NCI-H2227 (cell line): ENCODE measurements at regions not wholly inside any gene's neighbourhood (a gene's known extent, or its start where the extent isn't known, plus 50 kb on each side); places are given as distances from the start of the nearest gene placed in this dataset.

Experiments
- DNase-seq: peaks from one replicate; lab custom pipeline; 2025; ENCODE audit not compliant: unreplicated experiment; lab: John Stamatoyannopoulos, UW

DNA sequence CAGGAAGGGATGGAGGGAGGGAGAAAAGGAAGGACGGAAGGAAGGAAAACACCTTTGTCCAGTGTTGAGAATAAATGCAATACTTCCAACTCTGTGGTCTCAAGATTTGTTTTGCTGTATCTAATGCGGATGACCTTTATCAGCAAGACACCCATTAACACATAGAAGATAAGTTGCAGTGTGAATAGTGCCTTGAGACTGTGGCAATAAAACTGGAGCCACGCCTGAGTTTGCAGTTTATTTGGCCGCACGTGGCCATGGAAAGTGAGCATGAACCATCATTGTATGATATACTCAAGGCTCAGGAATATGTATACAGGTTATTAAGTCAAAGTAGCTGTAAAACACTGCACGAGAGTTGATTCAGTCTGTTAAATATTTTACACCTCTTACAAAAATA, 113.6 kb upstream of the EEA1 start:
- no peak for DNase-seq

DNA sequence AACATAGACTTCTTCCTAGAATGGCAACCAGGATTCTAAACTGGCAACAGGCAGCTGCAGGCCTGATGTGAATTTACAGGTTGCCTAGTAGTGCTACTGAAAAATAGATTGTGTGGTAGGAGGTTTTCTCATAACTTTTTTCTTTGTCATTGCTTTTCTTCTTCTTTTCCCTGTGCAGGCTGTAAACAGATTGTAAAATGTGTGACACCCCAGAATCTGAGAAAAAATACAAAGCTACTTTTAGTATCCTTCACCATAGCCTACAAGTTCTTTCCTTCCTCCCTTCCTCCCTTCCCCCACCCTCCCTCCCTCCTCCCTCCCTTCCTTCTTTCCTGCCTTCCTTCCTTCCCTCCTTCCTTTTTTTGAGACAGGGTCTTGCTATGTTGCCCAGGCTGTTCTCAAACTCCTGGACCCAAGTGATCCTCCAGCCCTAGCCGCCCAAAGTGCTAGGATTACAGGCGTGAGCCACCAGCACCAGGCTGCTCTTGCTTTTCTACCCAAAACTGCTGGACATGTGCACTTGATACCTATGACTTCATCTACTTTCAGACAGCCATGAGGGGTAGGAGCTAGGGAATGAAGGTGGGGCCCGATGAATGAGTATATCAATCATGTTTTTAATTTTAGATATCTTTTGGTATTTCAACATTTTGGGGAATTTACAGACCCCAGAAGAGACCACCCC, 114.2 kb upstream of the EEA1 start:
- no peak for DNase-seq

DNA sequence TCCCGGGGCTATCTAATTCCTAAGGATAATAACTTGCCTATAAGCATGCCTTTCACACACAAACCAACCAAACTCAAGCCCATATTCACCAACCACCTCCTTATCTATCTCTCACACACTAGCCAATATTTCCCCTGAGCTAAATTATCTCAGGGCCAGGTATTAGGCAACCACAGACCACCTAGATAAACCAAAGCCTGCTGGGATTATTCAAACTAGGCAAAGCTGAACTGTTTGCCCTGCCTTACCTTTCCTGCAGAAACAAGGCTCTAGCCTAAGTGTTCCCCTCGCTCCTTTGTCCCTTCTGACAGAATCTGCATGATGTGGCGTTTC, 114.7 kb upstream of the EEA1 start:
- DNase-seq, result no peak

DNA sequence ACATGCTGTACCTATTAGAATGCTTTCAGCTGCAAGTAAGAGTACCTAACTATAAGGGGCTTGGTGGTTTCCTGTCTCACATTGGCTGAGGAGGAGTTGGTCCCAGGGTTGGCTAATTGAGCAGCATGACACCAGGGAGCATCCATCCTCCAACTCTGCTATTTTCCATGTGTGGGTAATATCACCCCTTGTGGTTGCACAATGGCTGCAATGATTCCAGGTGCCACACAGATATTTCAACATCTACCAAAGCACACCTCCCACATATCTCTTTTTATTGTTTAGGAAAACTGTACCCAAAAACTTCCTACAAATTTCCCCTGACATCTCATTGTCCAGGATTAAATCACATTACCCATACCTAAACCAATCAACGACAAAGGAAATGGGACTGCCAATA, 118.0 kb upstream of the EEA1 start:
- DNase-seq, result no peak

DNA sequence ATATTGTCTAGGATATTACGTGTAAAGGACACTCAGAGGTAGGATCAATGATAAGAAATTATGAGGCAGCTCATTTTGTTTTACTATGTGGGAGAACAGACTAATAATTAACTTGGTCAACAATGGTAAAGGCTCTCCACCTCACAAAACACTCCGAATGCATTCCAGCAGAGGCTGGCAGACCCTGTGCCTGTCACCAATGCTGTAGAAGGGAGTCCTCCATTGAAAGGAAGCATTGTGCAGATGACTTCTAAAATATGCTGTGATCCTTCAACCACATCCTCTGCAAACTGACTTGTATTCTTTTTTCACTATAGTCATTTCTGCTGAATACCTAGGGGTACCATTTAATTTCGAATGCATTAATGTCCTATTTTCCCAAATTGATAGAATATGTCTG, 119.6 kb upstream of the EEA1 start:
- DNase-seq, result no peak

DNA sequence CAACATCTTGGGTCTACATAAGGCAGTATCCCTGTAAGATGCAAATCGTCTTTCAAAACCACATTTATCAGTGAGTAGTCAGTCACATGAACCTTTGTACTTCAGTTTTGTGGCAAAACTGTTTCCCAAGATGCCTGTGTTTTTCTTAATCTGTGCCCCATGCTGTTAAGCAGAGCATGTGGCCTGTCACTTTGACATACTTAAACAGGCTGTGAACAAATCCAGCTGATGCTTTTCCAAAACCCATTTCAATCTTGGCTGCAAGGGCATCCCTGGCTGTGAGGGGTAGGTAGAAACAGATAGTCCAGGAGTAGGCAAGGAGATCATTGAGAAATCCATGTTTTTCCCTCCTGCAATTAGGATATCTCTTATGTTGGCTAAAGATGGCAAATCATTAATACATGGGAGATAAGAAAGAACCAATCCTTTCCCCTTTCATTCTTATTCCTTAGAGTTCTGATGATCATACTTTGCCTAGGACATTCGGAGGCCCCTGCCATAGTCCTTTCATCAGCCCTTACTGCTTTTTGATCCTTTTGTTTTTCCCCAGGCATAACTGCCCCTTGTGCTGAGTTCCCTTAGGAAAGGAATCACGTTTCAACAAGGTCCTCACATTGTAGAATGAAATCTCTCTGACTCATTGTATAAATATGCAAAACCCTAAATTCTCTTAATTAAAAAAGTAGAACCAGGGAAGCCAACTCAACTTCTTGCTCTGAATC, 121.1 kb upstream of the EEA1 start:
- no peak for DNase-seq

DNA sequence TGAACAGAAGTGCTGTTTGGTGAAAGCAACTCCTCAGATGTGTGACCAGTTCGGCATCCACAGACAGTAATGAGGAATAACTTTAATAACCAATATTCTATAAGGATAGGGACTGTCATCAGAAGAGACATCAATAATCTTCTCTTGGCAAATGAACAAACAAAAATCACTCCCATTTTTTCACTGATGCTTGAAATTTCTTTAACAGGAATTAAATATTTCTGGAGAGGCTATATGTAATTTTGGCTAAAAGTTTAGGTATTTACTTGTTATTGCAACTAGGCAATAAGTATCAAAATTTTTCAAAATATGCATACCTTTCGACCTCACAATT, 121.6 kb upstream of the EEA1 start:
- DNase-seq, result no peak

DNA sequence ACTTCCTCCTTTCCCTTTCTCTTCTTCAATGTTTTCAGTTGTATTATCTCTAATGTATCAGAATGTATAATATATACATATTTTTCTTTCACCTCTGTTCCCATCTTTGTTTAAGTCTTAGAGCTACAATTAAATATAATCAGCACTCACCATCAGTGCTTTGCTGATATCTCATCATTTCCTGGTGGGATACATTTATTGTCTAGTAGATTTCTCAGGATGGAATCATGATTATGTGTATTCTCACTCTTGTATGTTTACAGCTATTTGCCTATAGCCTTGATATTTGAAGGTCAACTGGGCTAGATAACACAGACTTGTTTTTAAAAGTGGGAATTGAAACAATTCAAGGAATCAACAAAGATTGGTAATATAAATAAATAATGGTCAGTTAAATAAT, 124.9 kb upstream of the EEA1 start:
- DNase-seq, result no peak

DNA sequence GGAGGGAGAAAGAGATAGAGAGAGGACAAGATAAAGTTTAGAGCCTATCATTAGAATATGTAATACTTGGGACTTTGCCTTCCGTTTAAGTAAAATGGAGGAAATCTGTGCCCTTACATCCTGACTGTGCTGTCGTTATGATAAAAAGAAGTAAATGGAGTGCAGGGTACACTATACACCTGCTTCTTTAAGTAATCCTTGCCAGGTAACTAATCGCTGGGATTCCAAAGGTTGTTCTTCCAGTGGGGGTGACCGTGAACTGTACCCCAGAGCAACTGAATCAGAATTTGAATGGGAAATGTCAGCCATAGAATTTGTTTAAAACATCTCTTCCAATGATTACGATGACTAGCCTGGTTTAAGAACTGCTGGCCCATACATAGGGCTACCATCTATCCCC, 126.1 kb upstream of the EEA1 start:
- no peak for DNase-seq

DNA sequence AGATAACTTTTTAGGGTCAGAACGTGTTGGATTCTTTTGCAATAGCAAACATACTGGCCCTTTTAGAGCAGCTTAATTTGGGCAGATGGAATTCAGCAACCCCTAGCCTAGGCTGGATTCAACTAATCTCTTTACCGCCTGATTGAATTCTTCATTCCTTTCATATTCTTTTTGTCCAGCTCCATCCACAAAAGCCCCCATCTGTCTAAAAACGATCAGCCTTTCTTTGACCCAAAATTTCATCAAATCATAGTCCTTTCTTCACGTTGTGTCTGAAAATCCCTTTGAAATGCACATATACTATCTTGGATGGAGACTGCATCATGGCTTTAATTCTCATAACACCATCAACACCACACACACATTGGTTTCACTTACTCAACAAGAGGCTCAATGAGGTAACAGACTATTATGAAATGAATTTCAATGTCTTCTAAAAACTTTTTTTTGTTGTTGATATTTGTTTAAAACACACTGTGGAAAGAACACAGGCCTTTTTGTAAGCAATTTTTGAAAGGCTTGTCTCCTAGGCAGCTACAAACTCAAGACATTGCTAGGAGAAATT, 128.0 kb upstream of the EEA1 start:
- DNase-seq, result no peak

DNA sequence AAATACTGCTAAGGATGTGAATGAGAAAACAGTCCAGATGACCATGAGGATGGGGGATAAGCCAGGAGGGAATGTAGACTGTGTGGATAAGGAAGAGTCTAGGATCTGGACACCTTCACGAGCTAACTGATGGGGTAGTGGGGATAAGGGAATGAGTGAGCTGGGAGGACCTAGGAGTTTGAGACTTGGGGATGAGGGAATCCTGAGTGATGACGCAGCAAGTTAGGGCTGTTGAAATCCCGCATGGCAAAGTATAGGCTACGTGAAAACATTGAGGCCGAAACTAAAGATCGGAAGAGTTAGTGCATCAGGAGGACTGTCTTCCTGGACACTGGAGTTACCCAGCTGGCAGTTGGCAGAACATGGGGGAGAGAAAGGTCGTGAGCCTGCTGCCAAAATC, 129.2 kb upstream of the EEA1 start:
- DNase-seq, result no peak

DNA sequence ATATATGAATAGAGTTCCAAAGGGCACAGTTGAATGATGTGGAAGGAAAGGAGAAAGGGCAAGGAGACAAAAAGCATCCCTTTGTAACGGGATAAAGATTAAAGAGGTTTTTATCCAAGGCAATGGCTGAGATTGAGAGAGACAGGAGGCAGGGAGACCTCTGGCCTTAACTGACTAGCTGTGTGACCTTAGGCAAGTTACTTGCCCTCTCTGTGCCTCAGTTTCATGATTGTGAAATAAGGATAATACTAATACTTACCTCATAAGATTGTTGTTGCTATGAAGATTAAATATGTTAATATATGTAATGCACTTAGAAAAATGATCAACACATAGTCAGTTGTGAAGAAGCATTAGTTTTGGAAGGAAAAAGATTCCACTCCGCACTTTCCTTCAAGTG, 130.2 kb upstream of the EEA1 start:
- no peak for DNase-seq

DNA sequence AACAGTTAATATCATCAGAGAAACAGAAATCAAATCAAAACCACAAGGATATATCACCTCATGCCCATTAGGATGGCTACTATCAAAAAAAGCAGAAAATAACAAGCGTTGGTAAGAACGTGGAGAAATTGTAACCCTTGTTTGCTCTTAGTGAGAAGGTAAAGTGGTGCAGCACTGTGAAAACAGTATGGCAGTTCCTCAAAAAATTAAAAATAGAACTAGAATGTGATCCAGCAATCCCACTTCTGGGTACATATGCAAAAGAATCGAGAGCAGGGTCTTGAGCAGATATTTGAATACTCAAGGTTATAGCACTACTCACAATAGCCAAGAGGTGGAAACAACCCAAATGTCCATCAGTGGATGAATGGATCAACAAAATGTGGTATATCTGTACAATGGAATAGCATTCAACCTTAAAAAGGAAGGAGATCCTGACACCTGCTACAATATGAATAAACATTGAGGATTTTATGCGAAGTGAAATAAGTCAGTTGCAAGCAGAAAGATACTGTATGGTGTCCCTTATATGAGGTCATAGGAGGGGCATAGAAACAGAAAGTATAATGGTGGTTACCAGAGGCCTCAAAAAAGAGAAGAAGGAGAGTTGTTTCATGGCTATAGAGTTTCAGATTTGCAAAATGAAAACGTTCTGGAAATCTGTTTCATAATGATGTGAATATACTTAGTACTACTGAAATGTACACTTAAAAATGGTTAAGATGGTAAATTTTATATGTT, 131.0 kb upstream of the EEA1 start:
- no peak for DNase-seq

DNA sequence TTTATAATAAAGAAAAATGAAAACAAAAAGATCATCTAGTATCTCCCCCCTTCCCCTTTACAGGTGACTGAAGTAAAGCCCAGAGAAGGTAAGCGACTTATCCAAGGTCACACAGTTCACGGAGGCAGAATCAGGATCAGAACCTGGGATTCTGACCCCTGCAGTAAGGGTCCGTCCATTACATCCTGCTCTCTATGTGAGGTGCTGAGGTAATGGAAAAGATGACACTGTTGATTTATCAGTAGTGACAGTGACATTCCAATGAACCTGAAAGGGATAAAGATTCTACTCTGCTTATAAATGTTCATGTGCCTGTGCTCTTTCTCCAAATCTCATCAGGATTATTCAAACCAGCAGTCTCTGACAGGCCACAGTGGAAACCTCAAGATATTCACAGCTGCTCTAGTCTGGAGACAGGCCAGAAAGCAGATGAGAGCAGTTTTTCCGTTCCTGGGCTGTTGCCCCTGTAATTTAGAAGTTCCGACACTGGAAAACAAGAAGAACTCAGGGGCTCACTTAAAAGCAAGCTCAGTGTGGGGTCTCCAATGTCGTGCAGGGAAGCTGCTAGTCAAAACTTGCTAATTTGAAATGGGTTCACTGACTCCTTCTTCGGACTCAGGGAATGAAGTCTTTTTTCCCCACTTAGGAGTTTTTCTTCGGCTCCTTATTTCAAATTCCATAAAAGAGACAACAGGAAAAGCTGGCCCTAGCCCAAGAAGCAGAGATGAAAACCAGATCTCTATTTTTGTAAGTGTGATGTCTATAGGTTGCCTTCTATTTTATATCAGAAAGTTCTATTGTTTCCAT, 131.8 kb upstream of the EEA1 start:
- peak; percentile 17 for DNase-seq

DNA sequence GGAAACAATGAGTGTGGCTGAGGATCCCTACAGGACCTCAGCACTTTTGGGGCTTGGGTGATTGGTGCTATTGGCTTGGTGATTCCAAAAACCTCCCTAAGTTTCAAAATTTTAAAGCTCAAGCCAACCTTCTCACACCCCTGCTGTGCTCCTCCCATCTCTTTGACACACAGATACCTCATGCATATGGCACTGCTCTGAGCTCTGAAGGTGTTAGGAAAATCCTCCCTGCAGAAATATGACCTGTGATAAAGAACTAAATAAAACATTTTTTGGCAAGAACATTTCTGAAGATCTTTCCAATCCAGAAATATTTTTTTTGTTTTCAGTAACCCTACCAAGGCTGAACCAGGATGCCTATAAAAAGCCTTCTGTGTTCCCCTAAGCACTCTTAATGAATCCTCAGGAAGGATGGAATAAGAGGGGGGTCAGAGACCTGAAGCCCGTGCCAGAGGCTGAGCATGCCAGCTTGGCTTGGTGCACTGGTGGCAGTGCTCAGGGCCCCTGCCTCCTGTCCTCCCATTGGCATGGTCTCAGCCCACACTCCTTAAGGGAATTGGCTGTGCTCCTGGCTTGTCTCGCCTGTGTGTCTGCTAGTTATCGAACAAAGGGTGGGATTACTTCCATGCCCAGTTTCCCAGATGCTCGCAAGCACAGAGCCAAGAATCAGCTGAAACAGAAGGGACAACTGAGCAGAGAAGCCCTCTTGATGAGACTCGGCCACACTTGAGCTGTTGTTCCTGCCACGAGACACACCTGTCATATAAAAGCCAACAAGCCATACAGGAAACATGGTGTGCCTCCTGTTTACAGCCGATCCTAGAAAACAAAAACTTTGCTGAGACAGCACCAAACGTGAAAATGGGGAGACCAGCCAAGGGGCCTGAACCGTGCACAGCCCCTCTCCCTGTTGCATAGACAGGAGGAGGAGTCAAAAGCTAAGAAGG, 132.7 kb upstream of the EEA1 start:
- no peak for DNase-seq

DNA sequence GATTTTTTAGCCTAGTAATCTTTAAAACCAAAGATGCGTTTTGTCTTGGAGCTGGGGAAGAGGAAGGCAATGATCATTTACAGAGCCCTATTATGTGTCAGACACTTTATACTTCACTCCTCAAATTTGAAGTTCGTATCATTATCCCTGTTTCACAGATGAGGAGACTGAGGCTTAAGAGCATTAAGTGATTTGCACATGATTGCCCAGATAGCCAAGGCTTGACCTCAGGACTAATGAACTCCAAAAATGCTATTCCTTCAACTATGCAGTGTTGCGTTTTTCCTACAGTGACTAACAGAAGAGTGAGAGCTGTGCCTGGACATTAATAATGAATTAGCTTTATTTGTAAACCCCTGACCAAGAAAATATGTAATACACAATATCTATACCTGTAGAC, 136.8 kb upstream of the EEA1 start:
- no peak for DNase-seq

DNA sequence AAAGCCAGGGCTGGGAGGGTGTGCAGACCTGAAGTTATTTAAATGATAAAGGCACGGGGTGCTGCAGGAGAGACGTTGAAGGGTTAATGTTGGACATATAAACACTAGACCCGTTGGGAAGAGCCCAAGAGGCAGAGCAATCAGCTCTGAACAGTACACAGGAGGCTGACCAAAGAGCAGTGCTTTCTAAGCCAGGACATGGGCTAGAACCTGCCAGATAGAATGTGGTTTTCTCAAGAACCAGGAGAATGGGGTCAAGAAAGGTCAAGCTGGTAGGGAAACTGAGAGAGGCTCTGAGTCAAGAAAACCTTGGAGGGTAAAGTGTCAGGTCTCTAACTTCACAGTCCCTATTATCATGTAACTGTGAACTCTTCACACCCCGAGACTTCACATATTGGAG, 143.2 kb upstream of the EEA1 start:
- DNase-seq, result no peak

DNA sequence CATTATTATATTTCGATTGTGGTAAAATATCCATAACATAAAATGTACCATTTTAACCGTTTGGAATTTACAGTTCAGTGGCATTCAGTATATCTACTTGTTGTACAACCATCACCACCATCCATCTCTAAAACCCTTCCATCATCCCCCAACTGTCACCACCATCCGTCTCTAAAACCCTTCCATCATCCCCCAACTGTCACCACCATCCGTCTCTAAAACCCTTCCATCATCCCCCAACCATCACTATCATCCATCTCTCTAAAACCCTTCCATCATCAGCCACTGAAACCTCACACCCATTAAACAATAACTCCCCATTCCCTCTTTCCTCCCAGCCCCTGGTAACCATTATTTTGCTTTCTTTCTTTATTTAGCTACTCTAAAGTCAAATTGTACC, 144.2 kb upstream of the EEA1 start:
- DNase-seq, result no peak

DNA sequence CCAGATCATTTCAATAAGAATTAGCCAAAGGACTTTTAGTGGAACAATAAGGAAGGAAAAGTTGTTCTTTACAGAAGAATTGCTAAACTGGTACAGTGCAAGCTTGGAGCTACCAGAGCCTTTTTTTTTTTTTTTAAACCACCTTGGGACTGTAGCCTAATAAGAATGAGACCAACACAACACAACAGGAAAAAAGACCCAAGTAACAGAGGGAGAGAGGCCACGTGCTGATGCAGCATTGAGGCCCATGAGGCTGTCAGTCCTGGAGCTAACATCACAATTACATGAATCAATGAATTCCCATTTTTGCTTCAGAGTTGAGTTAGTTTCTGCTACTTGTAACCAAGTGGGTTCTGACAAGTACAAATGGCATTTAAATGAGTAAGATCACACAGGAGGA, 149.0 kb upstream of the EEA1 start:
- no peak for DNase-seq

DNA sequence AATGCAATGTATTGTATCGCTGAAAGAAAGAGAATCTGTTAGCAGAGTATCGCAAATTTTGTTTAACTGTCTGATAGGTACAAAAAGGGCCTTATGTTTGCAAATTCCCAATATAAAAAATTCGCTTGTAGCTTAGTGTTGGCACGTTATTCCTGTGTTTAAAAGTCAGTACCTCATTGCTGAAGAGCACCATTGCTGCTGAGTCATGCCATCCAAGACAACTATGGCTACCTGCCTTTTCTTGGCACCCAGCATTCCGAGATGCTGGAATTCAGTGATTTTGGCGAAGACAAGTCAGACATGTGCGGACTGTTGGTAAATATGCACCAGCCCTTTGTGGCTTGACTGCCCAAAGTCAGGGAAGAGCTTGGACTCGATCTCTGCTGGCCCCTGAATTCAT, 149.5 kb upstream of the EEA1 start:
- no peak for DNase-seq
